ENCODE measurements at regions not wholly inside any gene's neighbourhood (a gene's known extent, or its start where the extent isn't known, plus 50 kb on each side); places are given as distances from the start of the nearest gene placed in this dataset.

GRCh38 chr15:96561593-96561992 is 231.1 kb downstream of the NR2F2 start:
- Histone ChIP-seq H3K23ac (ENCODE audit: low read depth, low read length) (no peak overlapping the region), H4K91ac (ENCODE audit: insufficient read depth, low read depth, low read length) (no peak overlapping the region), H3K9ac (ENCODE audit: low read depth, low read length) (no peak overlapping the region), H3K18ac (ENCODE audit: low read depth, low read length) (no peak overlapping the region), H3K56ac (ENCODE audit: extremely low read depth, insufficient read depth, low read length) (no peak overlapping the region), H3K27me3 (ENCODE audit: control insufficient read depth, insufficient read depth, low read length) (no peaks in the 10 kb centered on the region), H3K14ac (replicated peaks; ENCODE audit: low read depth, low read length) (no peak overlapping the region), H3K9me3 (ENCODE audit: control insufficient read depth, insufficient read depth, low read length) (peaks cover 10% of the 10 kb centered on the region), H2BK120ac (ENCODE audit: low read depth, low read length) (no peak overlapping the region), H3K9me1 (ENCODE audit: insufficient read depth, low read length) (no peaks in the 10 kb centered on the region), H4K5ac (ENCODE audit: low read depth, low read length) (no peak overlapping the region), H2AK5ac (ENCODE audit: low read depth, low read length) (no peak overlapping the region), H3K79me1 (ENCODE audit: low read depth in 1 of 2, low read length in 2 of 2) (no peaks in the 10 kb centered on the region), H2BK15ac (ENCODE audit: low read depth, low read length) (no peak overlapping the region), H4K8ac (ENCODE audit: low read depth in 2 of 2, low read length in 2 of 2) (no peak overlapping the region), H2AFZ (replicated peaks; ENCODE audit: low read length, poor library complexity) (no peak overlapping the region), H3K4me2 (ENCODE audit: low read depth, low read length) (no peak overlapping the region), H3K27ac (ENCODE audit: insufficient read depth, low read length) (no peak overlapping the region), H2BK5ac (ENCODE audit: low read depth, low read length, poor library complexity, severe bottlenecking) (no peak overlapping the region), H2AK9ac (replicated peaks; ENCODE audit: low read depth, low read length, poor library complexity) (no peak overlapping the region), H3K4ac (ENCODE audit: low read depth, low read length) (no peak overlapping the region), H3K4me1 (ENCODE audit: control insufficient read depth, insufficient read depth, low read length) (no peaks in the 10 kb centered on the region), H3K4me3 (ENCODE audit: insufficient read depth, low read depth, low read length) (no peak overlapping the region), H4K20me1 (ENCODE audit: insufficient read depth, low read length) (no peaks in the 10 kb centered on the region), H2BK20ac (ENCODE audit: low read depth, low read length) (no peak overlapping the region), H3K36me3 (ENCODE audit: control insufficient read depth, insufficient read depth, low read length) (no peaks in the 10 kb centered on the region)
- no CpG with 5 or more reads among the region's 2 CpGs for WGBS, 2 experiments (ENCODE audit: extremely low coverage in 2 of 2, insufficient read length in 1 of 2)
- in situ Hi-C loops (cut with MboI; ENCODE audit: low sequenced_read_pairs): no loop called here
- CTCF ChIA-PET: no interaction called here
- dilution Hi-C loops (cut with HindIII; ENCODE audit: low sequenced_read_pairs, unreplicated experiment): no loop called here
- intact Hi-C loops (cut with micrococcal nuclease): no loop called here
- BruUV-seq (replicated peaks): no TSS peak
- POLR2A ChIA-PET (ENCODE audit: unreplicated experiment): no interaction called here
- TF ChIP-seq BHLHE40 (IDR thresholded peaks at IDR 0.05; ENCODE audit: low read depth, low read length): no peak
- no peak for TF ChIP-seq RCOR1 (IDR thresholded peaks at IDR 0.05; ENCODE audit: insufficient replicate concordance, low read length)
- TF ChIP-seq, protein P1, sequence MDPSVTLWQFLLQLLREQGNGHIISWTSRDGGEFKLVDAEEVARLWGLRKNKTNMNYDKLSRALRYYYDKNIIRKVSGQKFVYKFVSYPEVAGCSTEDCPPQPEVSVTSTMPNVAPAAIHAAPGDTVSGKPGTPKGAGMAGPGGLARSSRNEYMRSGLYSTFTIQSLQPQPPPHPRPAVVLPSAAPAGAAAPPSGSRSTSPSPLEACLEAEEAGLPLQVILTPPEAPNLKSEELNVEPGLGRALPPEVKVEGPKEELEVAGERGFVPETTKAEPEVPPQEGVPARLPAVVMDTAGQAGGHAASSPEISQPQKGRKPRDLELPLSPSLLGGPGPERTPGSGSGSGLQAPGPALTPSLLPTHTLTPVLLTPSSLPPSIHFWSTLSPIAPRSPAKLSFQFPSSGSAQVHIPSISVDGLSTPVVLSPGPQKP (IDR thresholded peaks at IDR 0.05; ENCODE audit: borderline replicate concordance, low read depth, low read length): no peak
- TF ChIP-seq MAZ (IDR thresholded peaks at IDR 0.05; ENCODE audit: borderline replicate concordance, low read depth, low read length): no peak
- TF ChIP-seq CHD1 (IDR thresholded peaks at IDR 0.05; ENCODE audit: low read depth, low read length): no peak
- TF ChIP-seq RFX5 (IDR thresholded peaks at IDR 0.05; ENCODE audit: low read depth, low read length): no peak
- TF ChIP-seq SMC3 (IDR thresholded peaks at IDR 0.05; ENCODE audit: low read depth, low read length): no peak
- no peak for TF ChIP-seq FOS (IDR thresholded peaks at IDR 0.05; ENCODE audit: low read depth, low read length)
- no peak for TF ChIP-seq CEBPB (IDR thresholded peaks at IDR 0.05; ENCODE audit: low read depth, low read length)
- no peak for TF ChIP-seq USF2 (IDR thresholded peaks at IDR 0.05; ENCODE audit: low read depth, low read length)
- TF ChIP-seq MAFK (IDR thresholded peaks at IDR 0.05; ENCODE audit: low read depth, low read length): no peak
- TF ChIP-seq RAD21 (IDR thresholded peaks at IDR 0.05; ENCODE audit: low read length): no peak
- TF ChIP-seq MXI1 (IDR thresholded peaks at IDR 0.05; ENCODE audit: borderline replicate concordance, low read depth, low read length): no peak
- TF ChIP-seq NFE2L2 (IDR thresholded peaks at IDR 0.05; ENCODE audit: low read depth, low read length): no peak
- TF ChIP-seq POLR2A (IDR thresholded peaks at IDR 0.05; ENCODE audit: low read depth, low read length): no peak
- TF ChIP-seq, protein P2, sequence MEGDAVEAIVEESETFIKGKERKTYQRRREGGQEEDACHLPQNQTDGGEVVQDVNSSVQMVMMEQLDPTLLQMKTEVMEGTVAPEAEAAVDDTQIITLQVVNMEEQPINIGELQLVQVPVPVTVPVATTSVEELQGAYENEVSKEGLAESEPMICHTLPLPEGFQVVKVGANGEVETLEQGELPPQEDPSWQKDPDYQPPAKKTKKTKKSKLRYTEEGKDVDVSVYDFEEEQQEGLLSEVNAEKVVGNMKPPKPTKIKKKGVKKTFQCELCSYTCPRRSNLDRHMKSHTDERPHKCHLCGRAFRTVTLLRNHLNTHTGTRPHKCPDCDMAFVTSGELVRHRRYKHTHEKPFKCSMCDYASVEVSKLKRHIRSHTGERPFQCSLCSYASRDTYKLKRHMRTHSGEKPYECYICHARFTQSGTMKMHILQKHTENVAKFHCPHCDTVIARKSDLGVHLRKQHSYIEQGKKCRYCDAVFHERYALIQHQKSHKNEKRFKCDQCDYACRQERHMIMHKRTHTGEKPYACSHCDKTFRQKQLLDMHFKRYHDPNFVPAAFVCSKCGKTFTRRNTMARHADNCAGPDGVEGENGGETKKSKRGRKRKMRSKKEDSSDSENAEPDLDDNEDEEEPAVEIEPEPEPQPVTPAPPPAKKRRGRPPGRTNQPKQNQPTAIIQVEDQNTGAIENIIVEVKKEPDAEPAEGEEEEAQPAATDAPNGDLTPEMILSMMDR (conservative IDR thresholded peaks at IDR 0.05; ENCODE audit: low read depth, low read length): no peak
- DNase-seq: no peak
- no peak for ATAC-seq (ENCODE audit: low read depth)

All from IMR-90 (cell line).